ENCODE measurements at regions not wholly inside any gene's neighbourhood (a gene's known extent, or its start where the extent isn't known, plus 50 kb on each side); places are given as distances from the start of the nearest gene placed in this dataset.
"Not testable (repeated sequence)": the region's sequence is repeated elsewhere in the genome, so short reads cannot be mapped to it uniquely, and the experiment has no call there.

DNA sequence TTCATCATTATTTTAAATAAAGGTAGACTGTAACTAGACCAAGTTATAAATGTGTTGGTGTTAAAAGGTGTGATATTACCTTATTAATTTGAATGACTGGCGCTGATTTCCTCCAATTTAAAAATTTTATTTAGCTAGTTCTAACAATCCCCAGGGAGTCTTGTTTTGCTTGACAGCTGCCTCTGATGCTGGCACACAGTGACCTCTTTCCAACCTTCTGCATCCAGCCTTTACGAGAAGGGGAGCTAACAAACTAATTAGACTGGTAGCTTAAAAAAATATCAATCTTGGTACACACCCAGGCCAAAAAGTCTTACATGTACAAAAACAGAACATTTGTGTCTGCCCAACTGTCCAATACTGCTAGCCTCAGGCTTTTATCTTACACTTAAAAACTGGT, 51.8 kb upstream of the ENPEP start:
- Histone ChIP-seq H3K4me3 (ENCODE audit: low read depth, low read length) (no peak overlapping the region), H3K4me1 (ENCODE audit: control insufficient read depth, insufficient read depth, low read length, unreplicated experiment) (no peaks in the 10 kb centered on the region), H2AFZ (ENCODE audit: low read length, unreplicated experiment) (no peak overlapping the region), H3K36me3 (ENCODE audit: insufficient read depth, low read length) (no peaks in the 10 kb centered on the region), H3K27me3 (ENCODE audit: insufficient read depth, low read length) (0 out of 2 replicates have a peak, but pooled peaks cover 2% of the 10 kb centered on the region), H3K27ac (ENCODE audit: low read depth, low read length) (no peak overlapping the region), H3K79me2 (ENCODE audit: control insufficient read depth, insufficient read depth, low read length, unreplicated experiment) (no peaks in the 10 kb centered on the region)

DNA sequence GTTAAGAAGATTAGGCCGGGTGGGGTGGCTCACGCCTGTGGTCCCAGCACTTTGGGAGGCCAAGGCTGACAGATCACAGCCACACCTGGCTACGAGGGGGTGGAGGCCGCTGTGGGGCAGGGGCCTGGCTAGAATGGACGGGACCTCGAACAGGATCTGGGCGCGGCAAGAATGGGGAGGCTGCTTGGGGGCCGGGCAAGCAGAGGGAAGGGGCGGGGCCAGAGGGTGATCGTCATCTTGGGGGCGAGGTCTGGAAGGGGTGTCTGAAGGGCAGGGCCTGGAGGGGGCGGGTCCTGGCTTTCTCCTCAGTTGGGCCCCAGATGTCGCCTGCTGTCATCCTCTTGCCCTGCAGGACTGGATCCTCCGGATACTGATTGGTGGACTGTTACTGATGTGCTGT, 57.3 kb upstream of the ENPEP start:
- no peaks in the 10 kb centered on the region for H3K79me2 ChIP-seq (ENCODE audit: control insufficient read depth, insufficient read depth, low read length, unreplicated experiment)
- no peaks in the 10 kb centered on the region for H3K27me3 ChIP-seq (ENCODE audit: insufficient read depth, low read length)
- H3K27ac ChIP-seq (ENCODE audit: low read depth, low read length) = no peak overlapping the region
- H2AFZ ChIP-seq (ENCODE audit: low read length, unreplicated experiment) = no peak overlapping the region
- no peaks in the 10 kb centered on the region for H3K36me3 ChIP-seq (ENCODE audit: insufficient read depth, low read length)
- no peak overlapping the region for H3K4me3 ChIP-seq (ENCODE audit: low read depth, low read length)
- H3K4me1 ChIP-seq (ENCODE audit: control insufficient read depth, insufficient read depth, low read length, unreplicated experiment) = no peaks in the 10 kb centered on the region

DNA sequence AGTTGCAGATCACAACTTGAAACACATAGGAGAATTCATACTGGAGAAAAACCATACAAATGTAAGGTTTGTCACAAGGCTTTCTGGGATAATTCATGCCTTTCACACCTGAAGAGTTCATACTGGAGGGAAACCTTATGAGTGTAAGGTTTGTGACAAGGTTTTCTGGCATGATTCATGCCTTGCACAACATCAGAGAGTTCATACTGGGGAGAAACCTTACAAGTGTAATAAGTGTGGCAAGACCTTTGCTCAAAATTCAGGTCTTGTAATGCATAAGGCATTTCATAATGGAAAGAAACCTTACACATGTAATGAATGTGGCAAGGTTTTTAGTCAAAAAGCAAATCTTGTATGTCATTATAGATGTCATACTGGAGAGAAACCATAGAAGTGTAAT, 58.8 kb upstream of the ENPEP start:
- Histone ChIP-seq H3K4me1 (ENCODE audit: control insufficient read depth, insufficient read depth, low read length, unreplicated experiment) (no peaks in the 10 kb centered on the region), H3K27me3 (ENCODE audit: insufficient read depth, low read length) (no peaks in the 10 kb centered on the region), H3K4me3 (ENCODE audit: low read depth, low read length) (no peak overlapping the region), H3K79me2 (ENCODE audit: control insufficient read depth, insufficient read depth, low read length, unreplicated experiment) (no peaks in the 10 kb centered on the region), H3K36me3 (ENCODE audit: insufficient read depth, low read length) (no peaks in the 10 kb centered on the region), H2AFZ (ENCODE audit: low read length, unreplicated experiment) (no peak overlapping the region), H3K27ac (ENCODE audit: low read depth, low read length) (no peak overlapping the region)

DNA sequence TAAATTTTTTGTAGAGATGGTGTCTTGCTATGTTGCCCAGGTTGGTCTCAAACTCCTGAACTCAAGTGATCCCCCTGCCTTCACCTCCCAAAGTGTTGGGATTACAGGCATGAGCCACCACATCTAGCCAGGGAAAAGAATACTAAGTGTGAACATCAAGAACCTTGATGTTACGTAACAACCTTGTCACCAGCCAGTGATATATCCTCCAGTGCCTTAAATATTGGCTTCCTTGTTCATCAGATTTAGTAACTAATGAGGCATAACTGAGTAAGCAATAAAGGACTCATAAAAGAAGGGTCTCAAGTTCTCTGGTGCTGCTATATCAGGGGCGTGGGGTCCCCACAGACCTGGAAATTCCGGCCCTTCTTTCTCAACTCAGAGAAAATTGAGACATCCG, 60.5 kb upstream of the ENPEP start:
- Histone ChIP-seq H3K27me3 (ENCODE audit: insufficient read depth, low read length) (no peaks in the 10 kb centered on the region), H3K79me2 (ENCODE audit: control insufficient read depth, insufficient read depth, low read length, unreplicated experiment) (no peaks in the 10 kb centered on the region), H3K4me1 (ENCODE audit: control insufficient read depth, insufficient read depth, low read length, unreplicated experiment) (no peaks in the 10 kb centered on the region), H3K36me3 (ENCODE audit: insufficient read depth, low read length) (no peaks in the 10 kb centered on the region), H3K4me3 (ENCODE audit: low read depth, low read length) (no peak overlapping the region), H2AFZ (ENCODE audit: low read length, unreplicated experiment) (no peak overlapping the region), H3K27ac (ENCODE audit: low read depth, low read length) (no peak overlapping the region)

DNA sequence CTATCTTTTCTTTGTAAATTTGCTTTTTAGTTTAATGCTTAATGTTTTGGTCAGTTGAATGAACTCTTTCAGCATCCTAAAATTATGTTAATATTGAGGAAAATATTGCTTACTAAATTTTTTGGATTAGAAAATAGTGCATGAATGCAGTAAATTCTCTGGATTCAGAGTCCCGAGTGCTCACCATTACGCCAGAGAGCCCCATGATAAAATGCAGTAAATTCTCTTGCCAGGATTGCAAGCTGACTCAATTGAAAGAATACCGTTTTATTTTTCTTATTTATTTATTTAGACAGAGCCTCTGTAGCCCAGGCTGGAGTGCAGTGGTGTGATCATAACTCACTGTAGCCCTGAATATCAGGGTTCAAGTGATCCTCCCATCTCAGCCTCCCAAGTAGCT, 60.9 kb upstream of the ENPEP start:
- Histone ChIP-seq H3K4me1 (ENCODE audit: control insufficient read depth, insufficient read depth, low read length, unreplicated experiment) (no peaks in the 10 kb centered on the region), H2AFZ (ENCODE audit: low read length, unreplicated experiment) (no peak overlapping the region), H3K27ac (ENCODE audit: low read depth, low read length) (no peak overlapping the region), H3K36me3 (ENCODE audit: insufficient read depth, low read length) (no peaks in the 10 kb centered on the region), H3K4me3 (ENCODE audit: low read depth, low read length) (no peak overlapping the region), H3K79me2 (ENCODE audit: control insufficient read depth, insufficient read depth, low read length, unreplicated experiment) (no peaks in the 10 kb centered on the region), H3K27me3 (ENCODE audit: insufficient read depth, low read length) (no peaks in the 10 kb centered on the region)

DNA sequence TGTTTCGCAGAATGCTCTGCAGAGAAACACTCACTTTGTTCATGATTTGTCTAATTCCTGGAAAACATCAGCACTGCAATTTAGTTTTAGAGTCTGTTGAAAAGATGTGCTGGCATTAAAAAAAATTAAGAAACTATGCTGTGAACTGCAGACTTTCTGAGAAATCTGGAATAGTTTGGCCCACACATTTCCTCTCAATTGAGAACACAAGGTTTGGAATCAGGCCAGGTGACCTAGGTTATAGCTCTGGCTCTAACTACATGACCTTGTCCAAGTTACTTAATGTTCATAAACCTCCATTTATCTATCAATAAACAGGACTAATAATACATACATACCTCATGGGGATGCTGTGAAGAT, 61.4 kb upstream of the ENPEP start:
- Histone ChIP-seq H3K27ac (ENCODE audit: low read depth, low read length) (no peak overlapping the region), H2AFZ (ENCODE audit: low read length, unreplicated experiment) (no peak overlapping the region)

DNA sequence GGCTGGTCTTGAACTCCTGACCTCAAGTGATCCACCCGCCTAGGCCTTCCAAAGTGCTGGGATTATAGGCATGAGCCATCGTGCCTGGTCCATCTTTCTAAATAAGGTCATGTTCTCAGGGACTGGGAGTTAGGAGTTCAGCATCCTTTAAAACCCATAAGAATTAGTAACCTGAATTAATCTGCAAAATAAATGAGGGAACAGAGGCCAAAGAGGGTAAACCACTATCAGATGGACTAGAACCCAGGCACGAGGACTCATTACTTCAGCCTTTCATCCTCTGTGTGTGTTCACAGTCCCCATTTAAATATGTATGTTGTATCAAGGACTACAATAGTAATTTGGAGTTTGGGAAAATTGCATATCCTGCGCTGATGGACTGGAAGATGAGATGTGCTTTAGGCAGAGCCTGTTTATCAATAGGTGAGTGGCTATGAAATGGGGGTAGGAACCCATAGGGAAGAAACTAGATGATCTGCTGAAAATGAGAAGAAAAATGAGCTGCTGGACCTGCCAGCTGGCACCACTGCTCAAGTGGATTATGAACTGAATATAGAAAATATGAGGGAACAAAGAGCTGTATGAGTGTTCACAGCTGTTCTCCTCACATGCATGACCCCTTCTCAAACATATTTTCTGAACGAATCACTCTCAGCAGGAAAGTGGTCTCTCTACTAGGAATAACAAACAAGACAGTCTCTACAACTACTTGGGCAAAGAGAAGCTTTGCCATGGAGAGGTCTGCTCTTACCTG, 62.0 kb upstream of the ENPEP start:
- H2AFZ ChIP-seq (ENCODE audit: low read length, unreplicated experiment); H3K4me3 ChIP-seq (ENCODE audit: low read depth, low read length); H3K36me3 ChIP-seq (ENCODE audit: insufficient read depth, low read length); H3K27me3 ChIP-seq (ENCODE audit: insufficient read depth, low read length); H3K4me1 ChIP-seq (ENCODE audit: control insufficient read depth, insufficient read depth, low read length, unreplicated experiment); H3K27ac ChIP-seq (ENCODE audit: low read depth, low read length); H3K79me2 ChIP-seq (ENCODE audit: control insufficient read depth, insufficient read depth, low read length, unreplicated experiment): not testable (repeated sequence)

More for the DNA sequence above, 61.4 kb upstream of the ENPEP start:
- H3K79me2 ChIP-seq (ENCODE audit: control insufficient read depth, insufficient read depth, low read length, unreplicated experiment) = no peaks in the 10 kb centered on the region
- no peaks in the 10 kb centered on the region for H3K36me3 ChIP-seq (ENCODE audit: insufficient read depth, low read length)
- H3K4me3 ChIP-seq (ENCODE audit: low read depth, low read length) = no peak overlapping the region
- H3K27me3 ChIP-seq (ENCODE audit: insufficient read depth, low read length) = no peaks in the 10 kb centered on the region
- no peaks in the 10 kb centered on the region for H3K4me1 ChIP-seq (ENCODE audit: control insufficient read depth, insufficient read depth, low read length, unreplicated experiment)

DNA sequence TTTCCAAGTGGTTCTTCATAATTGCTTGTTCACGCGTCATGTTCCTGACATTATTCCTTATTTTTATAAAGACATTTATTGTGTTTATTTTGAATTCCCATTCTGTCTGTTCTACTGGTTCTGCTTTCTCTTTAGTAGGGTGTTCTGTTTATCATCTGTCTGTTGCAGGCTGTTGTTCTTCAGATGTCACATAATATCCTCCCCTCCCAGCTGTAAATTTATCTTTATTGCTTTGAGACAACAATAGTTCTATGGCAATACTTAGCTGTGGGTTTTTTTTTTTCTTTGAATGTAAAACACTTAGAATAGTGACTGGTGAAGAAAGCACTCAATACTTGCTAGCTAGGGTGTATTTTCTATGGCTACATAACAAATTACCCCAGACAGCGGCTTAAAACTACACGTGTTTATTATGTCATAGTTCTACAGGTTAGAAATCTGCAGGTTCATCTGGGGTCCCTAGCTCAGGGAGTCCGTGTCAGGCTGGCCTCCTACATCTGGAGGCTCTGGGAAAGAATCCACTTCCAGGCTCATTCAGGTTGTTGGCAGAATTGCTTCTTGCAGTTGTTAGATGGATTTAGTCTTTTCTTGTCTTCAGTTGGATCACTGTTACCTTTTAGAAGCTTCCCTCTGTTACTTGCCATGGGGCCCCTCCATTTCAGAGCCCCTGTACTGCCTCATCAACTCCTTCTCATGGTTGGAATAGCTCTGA, 63.4 kb upstream of the ENPEP start:
- Histone ChIP-seq H3K4me3 (ENCODE audit: low read depth, low read length) (no peak overlapping the region), H3K36me3 (ENCODE audit: insufficient read depth, low read length) (no peaks in the 10 kb centered on the region), H3K27me3 (ENCODE audit: insufficient read depth, low read length) (no peaks in the 10 kb centered on the region), H3K79me2 (ENCODE audit: control insufficient read depth, insufficient read depth, low read length, unreplicated experiment) (no peaks in the 10 kb centered on the region), H2AFZ (ENCODE audit: low read length, unreplicated experiment) (no peak overlapping the region), H3K4me1 (ENCODE audit: control insufficient read depth, insufficient read depth, low read length, unreplicated experiment) (no peaks in the 10 kb centered on the region), H3K27ac (ENCODE audit: low read depth, low read length) (no peak overlapping the region)

DNA sequence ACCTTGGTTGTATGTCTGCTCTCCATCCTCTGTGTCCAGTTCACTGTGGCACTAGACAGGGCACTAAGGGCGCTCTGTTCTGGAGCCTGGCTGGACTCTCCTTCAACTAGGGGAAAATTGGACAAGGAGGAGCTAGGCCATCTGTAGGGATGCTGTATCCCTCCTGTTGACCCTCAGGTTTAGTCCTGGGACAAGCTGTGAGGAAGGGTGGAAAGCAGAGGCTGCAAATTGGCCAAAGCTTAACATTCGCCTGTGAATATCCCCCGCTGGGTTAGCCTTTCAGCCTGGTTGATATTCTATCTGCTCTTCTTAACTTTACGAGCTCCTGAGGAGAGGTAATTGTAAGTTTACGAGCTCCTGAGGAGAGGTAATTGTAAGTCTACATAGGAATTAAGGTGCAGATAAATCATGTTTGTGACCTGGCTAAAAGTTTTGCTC, 64.4 kb upstream of the ENPEP start:
- Histone ChIP-seq H2AFZ (ENCODE audit: low read length, unreplicated experiment) (no peak overlapping the region), H3K4me3 (ENCODE audit: low read depth, low read length) (no peak overlapping the region)

DNA sequence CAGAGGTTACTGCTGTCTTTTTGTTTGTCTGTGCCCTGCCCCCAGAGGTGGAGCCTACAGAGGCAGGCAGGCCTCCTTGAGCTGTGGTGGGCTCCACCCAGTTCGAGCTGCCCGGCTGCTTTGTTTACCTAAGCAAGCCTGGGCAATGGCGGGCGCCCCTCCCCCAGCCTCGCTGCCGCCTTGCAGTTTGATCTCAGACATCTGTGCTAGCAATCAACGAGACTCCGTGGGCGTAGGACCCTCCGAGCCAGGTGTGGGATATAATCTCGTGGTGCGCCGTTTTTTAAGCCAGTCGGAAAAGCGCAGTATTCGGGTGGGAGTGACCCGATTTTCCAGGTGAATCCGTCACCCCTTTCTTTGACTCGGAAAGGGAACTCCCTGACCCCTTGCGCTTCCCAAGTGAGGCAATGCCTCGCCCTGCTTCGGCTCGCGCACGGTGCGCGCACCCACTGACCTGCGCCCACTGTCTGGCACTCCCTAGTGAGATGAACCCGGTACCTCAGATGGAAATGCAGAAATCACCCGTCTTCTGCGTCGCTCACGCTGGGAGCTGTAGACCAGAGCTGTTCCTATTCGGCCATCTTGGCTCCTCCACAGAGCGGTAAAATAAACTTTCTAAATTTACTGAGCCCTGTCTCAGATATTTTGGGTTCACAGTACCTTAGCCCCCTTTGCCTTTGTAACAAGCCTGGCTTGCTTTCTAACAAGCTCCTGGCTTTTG, 64.9 kb upstream of the ENPEP start:
- not testable (repeated sequence) for H3K27ac ChIP-seq (ENCODE audit: low read depth, low read length); H3K36me3 ChIP-seq (ENCODE audit: insufficient read depth, low read length); H3K79me2 ChIP-seq (ENCODE audit: control insufficient read depth, insufficient read depth, low read length, unreplicated experiment); H2AFZ ChIP-seq (ENCODE audit: low read length, unreplicated experiment); H3K27me3 ChIP-seq (ENCODE audit: insufficient read depth, low read length); H3K4me1 ChIP-seq (ENCODE audit: control insufficient read depth, insufficient read depth, low read length, unreplicated experiment); H3K4me3 ChIP-seq (ENCODE audit: low read depth, low read length)

More for the DNA sequence above, 64.4 kb upstream of the ENPEP start:
- H3K27ac ChIP-seq (ENCODE audit: low read depth, low read length) = no peak overlapping the region
- H3K36me3 ChIP-seq (ENCODE audit: insufficient read depth, low read length) = no peaks in the 10 kb centered on the region
- no peaks in the 10 kb centered on the region for H3K79me2 ChIP-seq (ENCODE audit: control insufficient read depth, insufficient read depth, low read length, unreplicated experiment)
- no peaks in the 10 kb centered on the region for H3K27me3 ChIP-seq (ENCODE audit: insufficient read depth, low read length)
- no peaks in the 10 kb centered on the region for H3K4me1 ChIP-seq (ENCODE audit: control insufficient read depth, insufficient read depth, low read length, unreplicated experiment)

Measured in ACC112 (cell line).